ENCODE measurements at regions not wholly inside any gene's neighbourhood (a gene's known extent, or its start where the extent isn't known, plus 50 kb on each side); places are given as distances from the start of the nearest gene placed in this dataset.

- TF ChIP-seq ZNF8 (CRISPR knock-in tag; IDR thresholded peaks at IDR 0.05) (no peak), PPARA (CRISPR knock-in tag; IDR thresholded peaks at IDR 0.05; ENCODE audit: borderline replicate concordance) (no peak), TOX (CRISPR knock-in tag; IDR thresholded peaks at IDR 0.05; ENCODE audit: borderline replicate concordance) (no peak)
These were observed 81.9 kb upstream of the HAO2 start for GRCh38 chr1:119286587-119287181.
